ENCODE measurements at regions not wholly inside any gene's neighbourhood (a gene's known extent, or its start where the extent isn't known, plus 50 kb on each side); places are given as distances from the start of the nearest gene placed in this dataset.
"Not testable (repeated sequence)": the region's sequence is repeated elsewhere in the genome, so short reads cannot be mapped to it uniquely, and the experiment has no call there.

- TF ChIP-seq, protein P1, sequence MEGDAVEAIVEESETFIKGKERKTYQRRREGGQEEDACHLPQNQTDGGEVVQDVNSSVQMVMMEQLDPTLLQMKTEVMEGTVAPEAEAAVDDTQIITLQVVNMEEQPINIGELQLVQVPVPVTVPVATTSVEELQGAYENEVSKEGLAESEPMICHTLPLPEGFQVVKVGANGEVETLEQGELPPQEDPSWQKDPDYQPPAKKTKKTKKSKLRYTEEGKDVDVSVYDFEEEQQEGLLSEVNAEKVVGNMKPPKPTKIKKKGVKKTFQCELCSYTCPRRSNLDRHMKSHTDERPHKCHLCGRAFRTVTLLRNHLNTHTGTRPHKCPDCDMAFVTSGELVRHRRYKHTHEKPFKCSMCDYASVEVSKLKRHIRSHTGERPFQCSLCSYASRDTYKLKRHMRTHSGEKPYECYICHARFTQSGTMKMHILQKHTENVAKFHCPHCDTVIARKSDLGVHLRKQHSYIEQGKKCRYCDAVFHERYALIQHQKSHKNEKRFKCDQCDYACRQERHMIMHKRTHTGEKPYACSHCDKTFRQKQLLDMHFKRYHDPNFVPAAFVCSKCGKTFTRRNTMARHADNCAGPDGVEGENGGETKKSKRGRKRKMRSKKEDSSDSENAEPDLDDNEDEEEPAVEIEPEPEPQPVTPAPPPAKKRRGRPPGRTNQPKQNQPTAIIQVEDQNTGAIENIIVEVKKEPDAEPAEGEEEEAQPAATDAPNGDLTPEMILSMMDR (conservative IDR thresholded peaks at IDR 0.05) = no peak
- no peak for TF ChIP-seq ZFX (IDR thresholded peaks at IDR 0.05)
- H3K27ac ChIP-seq = no peak overlapping the region
These were observed 57.9 kb downstream of the HINT1 start for GRCh38 chr5:131107128-131107527.

GRCh38 chr5:131104169-131104808 lies 60.8 kb downstream of the HINT1 start:
- H3K27ac ChIP-seq = no peak overlapping the region
- no peak for TF ChIP-seq ZFX (IDR thresholded peaks at IDR 0.05)
- TF ChIP-seq, protein P1 (conservative IDR thresholded peaks at IDR 0.05) = no peak

DNA sequence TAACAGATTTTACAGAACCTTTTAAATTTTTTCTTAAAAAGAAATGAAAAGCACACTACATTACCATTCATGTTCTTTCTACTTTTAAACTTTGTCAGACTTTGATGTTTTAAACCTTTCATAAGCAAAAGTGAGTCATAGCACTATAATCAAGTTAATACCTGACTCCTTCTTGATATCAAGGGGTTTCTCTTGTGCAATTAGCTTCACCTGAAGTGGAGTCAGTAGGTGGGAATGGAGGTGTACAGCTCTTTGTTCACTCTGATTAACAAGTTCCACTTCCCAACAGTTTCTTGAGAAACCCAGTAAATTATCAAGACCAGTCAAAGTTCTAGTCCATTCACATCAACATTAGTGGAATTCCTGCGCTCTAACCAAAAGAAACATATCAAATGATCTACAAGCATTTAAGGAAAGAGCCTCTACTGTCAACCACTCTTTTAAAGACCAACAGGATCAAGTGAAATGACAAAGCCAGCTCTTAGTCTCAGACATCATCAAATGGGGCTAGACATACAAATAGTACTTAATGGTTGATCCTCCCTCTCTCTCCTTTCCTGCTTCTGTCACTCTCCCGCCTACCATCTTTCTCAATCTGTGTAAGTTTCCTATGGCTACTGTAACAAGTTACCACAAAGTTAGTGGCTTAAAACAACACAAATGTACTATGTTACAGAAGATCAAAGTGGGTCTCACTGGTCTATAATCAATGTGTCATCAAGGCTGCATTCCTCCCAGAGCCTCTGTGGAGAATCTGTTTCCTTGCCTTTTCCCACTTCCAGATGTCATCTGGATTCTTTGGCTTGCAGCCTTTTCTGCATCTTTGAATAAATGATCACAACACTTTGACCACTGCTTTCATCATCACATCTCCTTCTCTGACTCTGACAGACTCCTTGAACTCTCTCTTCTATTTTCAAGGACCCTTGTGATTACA lies 68.0 kb downstream of the HINT1 start:
- TF ChIP-seq, protein P1 (conservative IDR thresholded peaks at IDR 0.05) = no peak
- TF ChIP-seq ZFX (IDR thresholded peaks at IDR 0.05) = no peak
- H3K27ac ChIP-seq = no peak overlapping the region

GRCh38 chr5:131095561-131095960 lies 69.5 kb downstream of the HINT1 start:
- not testable (repeated sequence) for H3K27ac ChIP-seq

- no peak overlapping the region for H3K27ac ChIP-seq
- TF ChIP-seq, protein P1 (conservative IDR thresholded peaks at IDR 0.05) = no peak
- no peak for TF ChIP-seq ZFX (IDR thresholded peaks at IDR 0.05)
These were observed 80.6 kb downstream of the HINT1 start for GRCh38 chr5:131084436-131084835.

GRCh38 chr5:131081913-131082488 lies 83.1 kb downstream of the HINT1 start:
- H3K27ac ChIP-seq = no peak overlapping the region
- TF ChIP-seq ZFX (IDR thresholded peaks at IDR 0.05) = no peak
- TF ChIP-seq, protein P1 (conservative IDR thresholded peaks at IDR 0.05) = no peak

GRCh38 chr5:131081374-131081773 lies 83.7 kb downstream of the HINT1 start:
- TF ChIP-seq, protein P1 (conservative IDR thresholded peaks at IDR 0.05) = no peak
- TF ChIP-seq ZFX (IDR thresholded peaks at IDR 0.05) = no peak
- H3K27ac ChIP-seq = no peak overlapping the region
